ENCODE measurements at regions not wholly inside any gene's neighbourhood (a gene's known extent, or its start where the extent isn't known, plus 50 kb on each side); places are given as distances from the start of the nearest gene placed in this dataset.
A peak's percentile ranks its signal among the peaks of the same experiment; 100 is the strongest.
"Not testable (repeated sequence)": the region's sequence is repeated elsewhere in the genome, so short reads cannot be mapped to it uniquely, and the experiment has no call there.

GRCh38 chr6:22349051-22349450 is 52.2 kb upstream of the PRL start:
- DNase-seq = no peak

GRCh38 chr6:22349528-22349927 is 52.7 kb upstream of the PRL start:
- no peak for DNase-seq

GRCh38 chr6:22350109-22350508 is 53.3 kb upstream of the PRL start:
- no peak for DNase-seq

- DNase-seq = no peak
Observed at GRCh38 chr6:22353101-22353500, 56.3 kb upstream of the PRL start.

GRCh38 chr6:22356362-22356940 is 59.6 kb upstream of the PRL start:
- no peak for DNase-seq

GRCh38 chr6:22357724-22358189 is 60.9 kb upstream of the PRL start:
- DNase-seq = no peak

- DNase-seq = no peak
Observed at GRCh38 chr6:22361576-22361975, 64.7 kb upstream of the PRL start.

GRCh38 chr6:22362361-22362760 is 65.5 kb upstream of the PRL start:
- DNase-seq = peak; percentile 53

- peak; percentile 49 for DNase-seq
Observed at GRCh38 chr6:22363166-22363713, 66.4 kb upstream of the PRL start.

- no peak for DNase-seq
Observed at GRCh38 chr6:22363714-22364239, 66.9 kb upstream of the PRL start.

GRCh38 chr6:22364306-22364705 is 67.5 kb upstream of the PRL start:
- no peak for DNase-seq

GRCh38 chr6:22366214-22366613 is 69.4 kb upstream of the PRL start:
- no peak for DNase-seq

GRCh38 chr6:22367346-22367745 is 70.5 kb upstream of the PRL start:
- no peak for DNase-seq

- DNase-seq = no peak
Observed at GRCh38 chr6:22368794-22369193, 72.0 kb upstream of the PRL start.

- DNase-seq = no peak
Observed at GRCh38 chr6:22372922-22373321, 76.1 kb upstream of the PRL start.

- DNase-seq = not testable (repeated sequence)
Observed at GRCh38 chr6:22374950-22375349, 78.1 kb upstream of the PRL start.

- DNase-seq = not testable (repeated sequence)
Observed at GRCh38 chr6:22376293-22376692, 79.5 kb upstream of the PRL start.

GRCh38 chr6:22378536-22378935 is 81.7 kb upstream of the PRL start:
- not testable (repeated sequence) for DNase-seq

GRCh38 chr6:22380236-22380635 is 83.4 kb upstream of the PRL start:
- no peak for DNase-seq

- no peak for DNase-seq
Observed at GRCh38 chr6:22381845-22382544, 85.2 kb upstream of the PRL start.

GRCh38 chr6:22383016-22383415 is 86.2 kb upstream of the PRL start:
- DNase-seq = no peak

GRCh38 chr6:22392711-22393110 is 95.9 kb upstream of the PRL start:
- DNase-seq = no peak

GRCh38 chr6:22394691-22395090 is 97.9 kb upstream of the PRL start:
- no peak for DNase-seq

GRCh38 chr6:22399693-22400092 is 102.9 kb upstream of the PRL start:
- DNase-seq = no peak

Data from NCI-H510A (cell line).